ENCODE measurements at regions not wholly inside any gene's neighbourhood (a gene's known extent, or its start where the extent isn't known, plus 50 kb on each side); places are given as distances from the start of the nearest gene placed in this dataset.

DNA sequence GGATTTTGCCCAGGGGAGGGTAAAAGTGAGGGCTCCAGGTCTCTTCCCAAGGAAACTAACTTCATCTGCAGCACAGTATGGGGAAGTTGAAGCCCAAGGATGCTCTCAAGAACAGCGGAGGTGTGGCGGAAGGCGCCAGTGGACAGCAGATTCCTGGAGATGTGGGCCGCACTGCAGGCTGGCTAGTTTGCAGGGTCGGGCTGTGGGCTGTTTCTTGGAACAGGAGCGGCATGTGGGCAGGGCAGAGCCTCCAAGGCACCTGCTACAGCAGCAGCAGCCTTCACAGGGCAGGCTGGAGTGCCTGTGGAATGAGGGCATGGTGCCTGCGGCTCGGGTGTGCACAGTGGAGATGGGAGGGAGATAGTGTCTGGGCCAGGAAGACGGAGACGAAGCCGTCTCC, 100.0 kb upstream of the SFSWAP start:
- Histone ChIP-seq H3K4me3 (ENCODE audit: low read depth, low read length) (no peak overlapping the region), H3K27ac (no peak overlapping the region), H3K27me3 (replicated peaks) (no peaks in the 10 kb centered on the region), H3K36me3 (replicated peaks) (no peaks in the 10 kb centered on the region)
- TF ChIP-seq, protein P1, sequence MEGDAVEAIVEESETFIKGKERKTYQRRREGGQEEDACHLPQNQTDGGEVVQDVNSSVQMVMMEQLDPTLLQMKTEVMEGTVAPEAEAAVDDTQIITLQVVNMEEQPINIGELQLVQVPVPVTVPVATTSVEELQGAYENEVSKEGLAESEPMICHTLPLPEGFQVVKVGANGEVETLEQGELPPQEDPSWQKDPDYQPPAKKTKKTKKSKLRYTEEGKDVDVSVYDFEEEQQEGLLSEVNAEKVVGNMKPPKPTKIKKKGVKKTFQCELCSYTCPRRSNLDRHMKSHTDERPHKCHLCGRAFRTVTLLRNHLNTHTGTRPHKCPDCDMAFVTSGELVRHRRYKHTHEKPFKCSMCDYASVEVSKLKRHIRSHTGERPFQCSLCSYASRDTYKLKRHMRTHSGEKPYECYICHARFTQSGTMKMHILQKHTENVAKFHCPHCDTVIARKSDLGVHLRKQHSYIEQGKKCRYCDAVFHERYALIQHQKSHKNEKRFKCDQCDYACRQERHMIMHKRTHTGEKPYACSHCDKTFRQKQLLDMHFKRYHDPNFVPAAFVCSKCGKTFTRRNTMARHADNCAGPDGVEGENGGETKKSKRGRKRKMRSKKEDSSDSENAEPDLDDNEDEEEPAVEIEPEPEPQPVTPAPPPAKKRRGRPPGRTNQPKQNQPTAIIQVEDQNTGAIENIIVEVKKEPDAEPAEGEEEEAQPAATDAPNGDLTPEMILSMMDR (IDR thresholded peaks at IDR 0.05; ENCODE audit: low read depth, low read length, missing control alignments) = no peak
- in situ Hi-C loops (cut with HindIII; ENCODE audit: low pct_ligation_motif_present, low sequenced_read_pairs) = no loop called here
- no peak for DNase-seq

DNA sequence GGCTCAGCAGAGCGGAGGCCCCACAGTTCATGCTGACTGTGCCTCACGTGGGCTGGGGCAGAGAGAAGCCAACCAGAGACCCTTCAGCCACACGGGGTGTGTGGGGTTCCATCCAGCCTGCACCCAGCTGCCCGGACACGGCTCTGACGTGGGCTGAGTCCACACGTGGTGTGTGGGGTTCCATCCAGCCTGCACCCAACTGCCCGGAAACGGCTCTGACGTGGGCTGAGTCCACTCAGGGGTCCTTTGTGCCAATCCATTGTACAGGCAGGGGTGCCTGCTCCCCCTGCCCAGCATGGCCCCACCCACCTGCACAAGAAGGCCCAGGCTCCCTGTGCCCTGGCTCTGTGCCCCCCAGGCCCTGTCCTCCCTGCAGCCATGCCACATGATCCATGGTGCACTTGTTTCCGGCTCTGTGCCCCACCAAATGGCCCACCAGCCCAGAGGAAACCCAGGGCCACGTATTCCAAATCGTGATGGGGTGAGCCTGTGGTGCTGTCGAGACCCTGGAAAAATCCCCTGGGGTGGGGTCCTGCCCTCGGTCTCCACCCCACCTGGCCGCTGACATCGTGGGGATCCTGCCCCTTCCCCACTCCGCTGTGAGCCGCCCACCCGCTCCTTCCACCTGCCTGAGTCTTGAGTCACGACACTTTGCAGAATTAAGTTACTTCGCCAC, 99.3 kb upstream of the SFSWAP start:
- TF ChIP-seq, protein P1 (IDR thresholded peaks at IDR 0.05; ENCODE audit: low read depth, low read length, missing control alignments) = no peak
- Histone ChIP-seq H3K27ac (no peak overlapping the region), H3K27me3 (replicated peaks) (no peaks in the 10 kb centered on the region), H3K36me3 (replicated peaks) (no peaks in the 10 kb centered on the region), H3K4me3 (ENCODE audit: low read depth, low read length) (no peak overlapping the region)
- DNase-seq = no peak
- in situ Hi-C loops (cut with HindIII; ENCODE audit: low pct_ligation_motif_present, low sequenced_read_pairs) = no loop called here

- TF ChIP-seq, protein P1 (IDR thresholded peaks at IDR 0.05; ENCODE audit: low read depth, low read length, missing control alignments) = no peak
- Histone ChIP-seq H3K27me3 (replicated peaks) (no peaks in the 10 kb centered on the region), H3K4me3 (ENCODE audit: low read depth, low read length) (no peak overlapping the region), H3K27ac (no peak overlapping the region), H3K36me3 (replicated peaks) (no peaks in the 10 kb centered on the region)
- DNase-seq = no peak
- in situ Hi-C loops (cut with HindIII; ENCODE audit: low pct_ligation_motif_present, low sequenced_read_pairs) = no loop called here
These were observed 98.7 kb upstream of the SFSWAP start for GRCh38 chr12:131612092-131612755.

DNA sequence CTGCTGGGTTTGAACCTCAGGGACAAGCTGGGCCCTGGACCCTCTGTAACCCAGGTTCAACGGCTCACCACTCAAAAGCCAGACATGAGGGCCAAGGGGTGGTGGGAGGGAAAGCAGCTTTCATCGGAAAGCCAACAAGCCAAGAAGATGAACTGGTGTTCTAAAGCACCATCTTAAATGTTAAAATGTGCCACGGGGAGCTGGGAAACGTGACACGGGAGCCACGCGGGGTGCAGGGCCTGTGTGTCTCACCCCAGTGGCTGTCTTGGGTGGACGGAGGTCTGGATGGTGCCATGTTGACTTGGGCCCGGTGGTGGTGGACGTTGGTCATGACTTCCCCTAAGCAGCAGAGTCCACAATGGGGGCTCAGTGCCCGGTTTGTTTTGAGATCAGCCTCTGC, 97.7 kb upstream of the SFSWAP start:
- H3K36me3 ChIP-seq (replicated peaks) = no peaks in the 10 kb centered on the region
- H3K4me3 ChIP-seq (ENCODE audit: low read depth, low read length) = no peak overlapping the region
- no peak for DNase-seq
- no peak overlapping the region for H3K27ac ChIP-seq
- TF ChIP-seq, protein P1 (IDR thresholded peaks at IDR 0.05; ENCODE audit: low read depth, low read length, missing control alignments) = no peak
- no peaks in the 10 kb centered on the region for H3K27me3 ChIP-seq (replicated peaks)
- in situ Hi-C loops (cut with HindIII; ENCODE audit: low pct_ligation_motif_present, low sequenced_read_pairs) = no loop called here

- Histone ChIP-seq H3K4me3 (ENCODE audit: low read depth, low read length) (no peak overlapping the region), H3K36me3 (replicated peaks) (no peaks in the 10 kb centered on the region), H3K27ac (no peak overlapping the region), H3K27me3 (replicated peaks) (no peaks in the 10 kb centered on the region)
- DNase-seq = no peak
- in situ Hi-C loops (cut with HindIII; ENCODE audit: low pct_ligation_motif_present, low sequenced_read_pairs) = no loop called here
- TF ChIP-seq, protein P1 (IDR thresholded peaks at IDR 0.05; ENCODE audit: low read depth, low read length, missing control alignments) = no peak
These were observed 97.2 kb upstream of the SFSWAP start for GRCh38 chr12:131613678-131614077.

Measured in brain microvascular endothelial cell (primary cell).